A549 (cell line): ENCODE measurements at regions not wholly inside any gene's neighbourhood (a gene's known extent, or its start where the extent isn't known, plus 50 kb on each side); places are given as distances from the start of the nearest gene placed in this dataset.
A peak's percentile ranks its signal among the peaks of the same experiment; 100 is the strongest.

Source experiments
- CEBPB ChIP-seq, 2 experiments: fragments of >200 bp in 1 of 2; sonication (Bioruptor Twin) in 1 of 2; formaldehyde crosslinking in 1 of 2; IDR thresholded peaks; 2 replicates each; pipeline ENCODE4 v1.6.1; 2012 to 2016
- CHD4 ChIP-seq: fragments of 200-600 bp; sonication (generic); IDR thresholded peaks from 2 replicates; pipeline ENCODE4 v1.6.1; 2016; ENCODE audit warnings: antibody characterized with exemption, mild to moderate bottlenecking, borderline replicate concordance
- MAFK ChIP-seq: fragments of 450-650 bp; IDR thresholded peaks from 2 replicates; pipeline ENCODE4 v1.6.1; 2014; ENCODE audit not compliant: partially characterized antibody
- RCOR1 ChIP-seq: fragments of 150-350 bp; IDR thresholded peaks from 2 replicates; pipeline ENCODE4 v1.6.1; 2014; ENCODE audit warnings: antibody characterized with exemption, low read length, low read depth
- REST ChIP-seq: fragments of 200-600 bp; sonication (generic); IDR thresholded peaks from 2 replicates; pipeline ENCODE4 v1.6.1; 2016; ENCODE audit warnings: antibody characterized with exemption, mild to moderate bottlenecking, moderate library complexity

GRCh38 chr5:37915097-37915736, 75.4 kb upstream of the GDNF start:
- TF ChIP-seq CEBPB (IDR thresholded peaks at IDR 0.05), result no peak
- TF ChIP-seq MAFK, result peak; percentile 55
- TF ChIP-seq RCOR1, result no peak
- TF ChIP-seq CHD4, result no peak
- no peak for TF ChIP-seq REST
